Daoy (cell line): ENCODE measurements at regions not wholly inside any gene's neighbourhood (a gene's known extent, or its start where the extent isn't known, plus 50 kb on each side); places are given as distances from the start of the nearest gene placed in this dataset.
A peak's percentile ranks its signal among the peaks of the same experiment; 100 is the strongest.

Experiments
- DNase-seq: peaks from one replicate; pipeline ENCODE4 v3.0.0-alpha.2; 2015; ENCODE audit warnings: low read depth

DNA sequence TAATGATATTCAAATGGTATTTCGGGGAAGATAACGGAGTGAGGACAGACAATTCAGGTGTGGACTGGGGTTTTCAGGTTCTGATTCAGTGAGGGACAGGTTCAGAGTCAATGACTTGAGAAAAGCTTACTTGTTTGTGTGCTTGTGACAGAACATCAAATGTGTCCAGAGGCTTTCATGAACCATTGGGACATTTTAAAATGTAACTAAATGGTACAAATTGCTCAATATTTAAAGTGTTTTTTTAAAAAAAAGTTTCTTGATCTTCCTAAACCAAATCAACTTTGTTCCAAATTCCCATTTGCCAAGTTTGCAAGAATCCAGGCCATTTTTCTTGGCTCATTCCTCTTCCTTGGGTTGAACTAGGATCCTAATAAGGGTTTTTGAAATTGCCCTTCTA lies 59.4 kb upstream of the BZW1 start:
- DNase-seq: no peak

DNA sequence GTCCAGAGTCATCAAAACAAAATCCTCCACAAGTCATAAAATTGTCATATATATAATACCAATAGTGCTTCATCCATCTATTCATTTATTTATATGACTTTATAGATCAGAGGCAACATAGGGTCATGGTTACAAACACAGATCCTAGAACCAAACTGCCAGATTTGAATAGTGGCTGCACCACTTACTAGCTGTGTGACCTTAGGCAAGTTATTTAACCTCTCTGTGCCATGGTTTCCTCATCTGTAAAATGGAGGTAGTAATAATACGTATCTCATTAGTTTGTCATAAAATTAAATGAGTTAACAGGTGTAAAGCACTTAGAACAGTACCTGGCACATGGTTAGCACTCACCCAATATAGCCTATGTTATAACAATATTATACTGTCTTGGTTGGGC lies 58.9 kb upstream of the BZW1 start:
- no peak for DNase-seq

DNA sequence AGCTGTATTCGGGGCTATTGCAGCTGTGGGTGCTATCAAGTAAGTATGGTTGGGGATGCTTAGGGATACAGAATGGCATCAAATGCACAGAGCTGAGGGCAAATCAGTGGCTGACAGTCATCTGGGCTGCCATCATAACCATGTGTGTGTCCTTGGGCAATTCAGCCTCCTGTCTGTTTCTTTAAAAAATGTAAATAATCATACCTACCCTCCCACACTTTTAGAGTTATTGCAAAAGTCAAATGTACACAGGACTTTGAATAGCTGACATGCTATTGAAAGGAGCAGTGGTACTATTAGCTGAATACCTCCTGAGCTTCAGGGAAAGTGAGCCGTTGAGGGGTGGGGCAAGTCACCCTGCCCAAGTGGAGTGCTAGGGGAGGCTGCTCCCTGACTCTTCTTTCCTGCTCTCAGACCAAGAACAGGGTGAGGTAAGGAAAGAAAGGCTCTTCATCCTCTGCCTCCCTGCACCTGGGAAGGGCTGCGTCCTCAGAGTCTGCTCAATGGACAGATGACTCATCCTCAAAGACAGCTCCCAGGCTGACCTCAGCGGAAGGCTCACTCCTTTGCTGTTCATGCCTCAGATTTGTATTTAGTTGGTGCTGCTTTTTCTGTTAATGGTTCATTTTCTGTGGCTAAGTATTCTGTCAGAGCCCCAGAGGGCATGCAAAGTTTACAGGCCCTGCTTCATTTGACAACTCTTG lies 54.9 kb upstream of the BZW1 start:
- peak; percentile 83 for DNase-seq

DNA sequence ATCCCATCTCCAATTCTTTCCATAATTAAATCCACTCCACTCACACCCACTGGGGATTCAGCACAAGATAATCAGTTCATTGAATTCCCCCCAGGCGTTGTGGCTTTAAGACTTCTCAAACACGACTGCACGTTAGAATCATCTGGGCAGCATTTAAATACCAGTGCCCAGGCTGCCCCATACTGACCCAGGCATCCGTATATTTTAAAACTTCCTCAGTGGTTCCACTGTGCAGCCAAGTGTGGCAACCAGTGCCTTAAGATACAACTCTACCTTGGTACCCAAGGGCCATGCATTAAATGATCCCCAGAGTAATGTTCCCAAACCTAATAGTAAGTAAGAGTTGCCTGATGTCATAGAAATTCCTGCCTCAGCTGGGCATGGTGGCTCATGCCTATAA lies 54.3 kb upstream of the BZW1 start:
- DNase-seq: no peak

DNA sequence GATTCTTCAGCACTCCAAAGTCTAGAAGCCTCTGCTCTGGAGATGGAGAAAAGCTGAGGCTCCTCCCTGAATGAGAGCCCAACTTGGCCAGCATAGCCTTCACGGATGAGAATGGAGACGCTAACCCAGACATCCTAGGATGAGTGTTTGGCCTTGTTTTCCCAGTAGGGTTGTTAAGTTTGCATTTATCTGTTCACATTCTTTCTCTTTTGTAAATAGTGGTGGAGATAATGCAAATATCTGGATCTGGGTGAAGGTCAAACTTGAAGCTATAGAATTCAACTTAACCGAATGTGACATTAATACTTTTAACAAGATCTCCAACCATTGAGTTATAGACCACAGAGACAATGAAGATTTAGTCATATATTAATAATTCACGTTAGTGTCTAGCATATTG lies 53.4 kb upstream of the BZW1 start:
- DNase-seq: no peak

DNA sequence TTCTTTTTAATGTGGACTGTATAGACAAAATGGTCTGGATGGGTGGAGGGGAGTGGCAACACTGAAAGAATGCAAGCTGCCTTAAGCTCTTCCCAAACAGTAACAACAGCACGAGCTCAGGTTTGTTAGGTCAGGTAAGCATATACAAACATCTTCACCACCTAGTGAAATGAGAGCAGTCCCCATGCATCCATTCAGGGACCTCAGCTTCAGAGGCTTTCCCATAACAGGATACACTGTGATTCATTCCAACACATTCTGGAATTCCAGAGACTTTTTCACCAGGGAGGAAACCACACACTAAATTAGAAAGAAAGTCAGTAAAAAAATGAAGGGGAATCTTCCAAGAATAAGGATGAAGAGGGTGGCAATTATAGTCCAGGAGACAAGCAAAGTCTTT lies 50.4 kb upstream of the BZW1 start:
- DNase-seq: peak; percentile 52
